Kidney capillary endothelial cell (primary cell): ENCODE measurements at regions not wholly inside any gene's neighbourhood (a gene's known extent, or its start where the extent isn't known, plus 50 kb on each side); places are given as distances from the start of the nearest gene placed in this dataset.

Experiments used
- DNase-seq: peaks from one replicate; pipeline ENCODE4 v3.0.0-alpha.2; 2018; ENCODE audit warnings: low spot score

- no peak for DNase-seq
These were observed 575.3 kb upstream of the MEF2C start for GRCh38 chr5:89458332-89458656.

GRCh38 chr5:89457411-89458331 is 574.7 kb upstream of the MEF2C start:
- DNase-seq = peak; percentile 41

- no peak for DNase-seq
These were observed 569.1 kb upstream of the MEF2C start for GRCh38 chr5:89452081-89452480.

GRCh38 chr5:89451263-89451662 is 568.3 kb upstream of the MEF2C start:
- no peak for DNase-seq

- DNase-seq = no peak
These were observed 567.2 kb upstream of the MEF2C start for GRCh38 chr5:89450149-89450538.

GRCh38 chr5:89449392-89450148 is 566.6 kb upstream of the MEF2C start:
- no peak for DNase-seq

- no peak for DNase-seq
These were observed 564.0 kb upstream of the MEF2C start for GRCh38 chr5:89447027-89447426.

- no peak for DNase-seq
These were observed 562.2 kb upstream of the MEF2C start for GRCh38 chr5:89445106-89445745.

GRCh38 chr5:89444088-89444487 is 561.1 kb upstream of the MEF2C start:
- DNase-seq = no peak

- no peak for DNase-seq
These were observed 560.5 kb upstream of the MEF2C start for GRCh38 chr5:89443508-89443907.

GRCh38 chr5:89441965-89442364 is 559.0 kb upstream of the MEF2C start:
- DNase-seq = no peak

GRCh38 chr5:89440670-89441069 is 557.7 kb upstream of the MEF2C start:
- DNase-seq = peak; percentile 8

- DNase-seq = no peak
These were observed 554.8 kb upstream of the MEF2C start for GRCh38 chr5:89437450-89438435.

- DNase-seq = no peak
These were observed 553.5 kb upstream of the MEF2C start for GRCh38 chr5:89436464-89436863.

- no peak for DNase-seq
These were observed 552.4 kb upstream of the MEF2C start for GRCh38 chr5:89435347-89435746.

- DNase-seq = no peak
These were observed 545.6 kb upstream of the MEF2C start for GRCh38 chr5:89428624-89429023.

GRCh38 chr5:89425062-89425461 is 542.1 kb upstream of the MEF2C start:
- DNase-seq = no peak

GRCh38 chr5:89421035-89421434 is 538.1 kb upstream of the MEF2C start:
- DNase-seq = peak; percentile 41

GRCh38 chr5:89418407-89419085 is 535.6 kb upstream of the MEF2C start:
- DNase-seq = no peak

GRCh38 chr5:89417990-89418389 is 535.0 kb upstream of the MEF2C start:
- no peak for DNase-seq

- DNase-seq = no peak
These were observed 534.5 kb upstream of the MEF2C start for GRCh38 chr5:89417515-89417914.
